GM18867 (cell line): ENCODE measurements at regions not wholly inside any gene's neighbourhood (a gene's known extent, or its start where the extent isn't known, plus 50 kb on each side); places are given as distances from the start of the nearest gene placed in this dataset.

Experiments used
- ATAC-seq: cut with Tn5 transposase; IDR thresholded peaks from one replicate; pipeline ENCODE4 v1.9.1; 2021; ENCODE audit warnings: mild to moderate bottlenecking, moderate library complexity; ENCODE audit not compliant: unreplicated experiment

DNA sequence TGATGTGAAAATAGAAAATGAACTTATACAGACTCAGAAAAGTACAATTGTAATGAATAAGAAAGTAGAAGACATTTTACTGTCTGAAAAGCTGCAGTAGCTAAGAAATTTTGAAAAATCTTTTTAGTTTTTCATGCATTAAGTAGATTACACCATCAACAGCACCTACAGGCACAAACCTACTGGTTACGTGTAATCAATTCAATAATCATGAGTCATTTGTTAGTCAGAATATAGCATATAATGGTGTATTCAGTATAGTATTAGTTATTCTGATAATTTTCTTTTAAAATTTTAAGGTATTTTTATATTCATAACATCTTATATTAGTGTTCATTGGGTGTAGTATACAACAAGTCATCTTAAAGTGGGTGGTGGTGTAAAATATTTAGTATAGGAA lies 550.5 kb upstream of the GBE1 start:
- no peak for ATAC-seq

DNA sequence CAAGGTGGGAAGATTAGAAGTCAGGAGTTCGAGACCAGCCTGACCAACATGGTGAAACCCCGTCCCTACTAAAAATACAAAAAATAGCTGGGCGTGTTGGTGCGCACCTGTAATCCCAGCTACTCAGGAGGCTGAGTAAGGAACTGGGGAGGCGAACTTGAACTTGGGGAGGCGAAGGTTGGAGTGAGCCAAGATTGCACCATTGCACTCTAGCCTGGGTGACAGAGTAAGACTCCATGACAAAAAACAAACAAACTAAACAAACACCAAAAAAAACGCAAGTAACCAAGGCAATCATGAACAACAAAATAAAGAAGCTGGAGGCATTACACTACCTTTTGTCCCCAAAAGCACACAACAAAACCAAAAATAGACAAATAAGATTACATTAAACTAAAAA lies 547.3 kb upstream of the GBE1 start:
- no peak for ATAC-seq

DNA sequence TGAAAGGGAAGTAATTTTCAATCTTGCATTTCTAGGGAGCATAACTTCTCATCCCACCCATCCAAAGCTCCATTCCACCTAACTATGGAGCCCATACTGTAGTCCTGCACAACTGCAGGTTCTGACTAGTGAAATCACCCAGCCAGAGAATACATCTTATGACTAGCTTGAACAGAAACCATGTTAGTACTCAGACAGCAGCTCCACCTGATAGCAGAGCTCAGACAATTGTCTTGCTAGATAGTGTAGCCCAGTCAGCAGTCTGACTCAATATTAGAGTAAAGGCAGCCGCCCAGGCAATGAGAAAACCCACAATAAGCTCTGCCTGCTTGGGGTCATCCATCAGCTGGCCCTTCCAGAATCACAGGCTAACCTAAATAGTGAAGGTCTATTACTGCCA lies 544.7 kb upstream of the GBE1 start:
- ATAC-seq = no peak

DNA sequence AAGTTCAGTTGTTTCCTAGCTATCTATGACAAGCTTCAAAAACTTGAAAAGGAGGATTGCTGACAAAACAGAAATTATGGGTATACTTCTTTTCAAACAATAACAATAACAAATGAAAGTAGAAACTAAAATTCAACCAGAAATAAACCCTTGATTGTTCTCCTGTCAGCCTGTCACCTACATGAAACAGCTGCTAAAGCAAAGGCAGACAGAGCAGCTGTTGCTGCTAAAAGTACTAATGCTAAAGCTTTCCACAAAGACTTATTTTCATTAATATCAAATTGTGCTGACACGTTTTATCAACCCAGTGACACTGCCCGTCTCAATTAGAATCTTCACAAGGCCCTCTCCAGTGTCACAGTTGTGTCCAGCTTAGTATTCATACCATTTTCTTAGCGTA lies 533.2 kb upstream of the GBE1 start:
- peak; percentile 50 for ATAC-seq

DNA sequence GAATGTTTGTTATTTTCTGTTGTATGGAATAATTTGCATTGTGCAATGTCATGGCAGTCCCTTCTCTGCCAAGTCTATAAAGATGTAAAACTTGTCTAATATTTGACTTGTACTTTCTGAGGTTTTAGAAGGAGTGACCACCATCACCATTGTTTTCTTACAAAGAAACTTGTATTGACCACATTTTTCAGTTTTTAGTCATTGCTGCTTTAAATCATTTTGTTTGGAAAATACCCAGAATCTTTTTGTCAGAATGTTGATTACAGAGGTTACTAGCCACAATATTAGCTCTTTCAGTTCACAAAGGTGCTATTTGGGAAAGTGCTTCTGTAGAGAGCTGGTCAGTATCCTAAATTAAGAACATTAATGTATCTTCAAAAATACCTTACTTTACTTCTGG lies 532.4 kb upstream of the GBE1 start:
- ATAC-seq = peak; percentile 77

DNA sequence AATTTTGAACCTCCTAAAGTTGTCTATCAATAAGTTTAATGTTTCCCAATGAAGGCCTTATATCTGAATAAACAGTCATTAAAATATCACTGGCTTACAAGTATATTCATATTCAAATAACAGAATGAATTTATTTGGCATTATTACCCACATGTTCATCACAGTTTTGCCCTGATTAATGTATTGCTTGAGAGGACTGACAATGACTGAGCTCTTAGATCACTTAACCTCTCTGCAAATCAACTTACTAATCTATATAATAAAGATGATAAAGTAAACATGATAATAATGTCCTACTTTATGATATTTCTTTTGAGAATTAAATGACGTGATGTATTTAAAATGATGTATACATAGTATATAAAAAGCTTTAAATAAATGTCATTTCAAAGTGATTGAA lies 532.0 kb upstream of the GBE1 start:
- ATAC-seq = no peak

DNA sequence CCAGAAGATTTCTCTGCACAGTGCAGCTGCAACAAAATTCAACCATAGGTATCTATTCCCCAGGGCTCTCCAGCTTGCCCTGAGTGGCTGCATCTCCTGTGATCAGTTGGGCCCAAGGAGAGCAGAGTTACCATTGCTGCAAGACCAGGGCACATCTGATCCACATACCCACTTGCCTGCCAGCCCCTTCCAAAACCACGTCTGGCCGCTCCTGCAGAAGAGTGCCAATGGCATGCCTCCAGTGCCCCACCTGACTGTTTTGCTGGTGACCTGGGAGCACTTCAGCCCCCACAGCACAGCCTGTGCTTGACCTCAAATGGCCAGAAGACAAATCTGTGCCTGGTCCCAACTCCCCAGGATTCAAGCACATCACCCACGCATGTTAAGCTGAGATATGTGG lies 526.1 kb upstream of the GBE1 start:
- no peak for ATAC-seq

DNA sequence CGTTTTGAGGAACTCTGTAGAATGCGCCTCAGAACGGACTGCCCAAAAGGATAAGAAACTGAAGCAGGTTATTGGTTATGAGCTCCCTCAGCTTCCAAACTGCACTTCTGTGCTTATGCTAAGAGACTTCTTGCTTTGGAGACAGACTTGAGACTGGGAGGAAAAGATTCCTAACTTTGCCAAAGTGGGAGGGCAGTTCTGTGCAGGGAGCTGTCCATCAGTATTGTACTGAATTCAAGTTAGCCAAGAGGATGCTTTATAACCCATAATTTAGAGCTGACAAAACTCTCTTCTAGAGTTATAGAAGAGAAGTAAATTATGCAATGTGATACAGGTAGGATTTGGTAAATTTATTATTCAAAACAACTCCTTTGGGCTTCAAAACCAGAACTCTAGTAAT lies 519.8 kb upstream of the GBE1 start:
- ATAC-seq = no peak

DNA sequence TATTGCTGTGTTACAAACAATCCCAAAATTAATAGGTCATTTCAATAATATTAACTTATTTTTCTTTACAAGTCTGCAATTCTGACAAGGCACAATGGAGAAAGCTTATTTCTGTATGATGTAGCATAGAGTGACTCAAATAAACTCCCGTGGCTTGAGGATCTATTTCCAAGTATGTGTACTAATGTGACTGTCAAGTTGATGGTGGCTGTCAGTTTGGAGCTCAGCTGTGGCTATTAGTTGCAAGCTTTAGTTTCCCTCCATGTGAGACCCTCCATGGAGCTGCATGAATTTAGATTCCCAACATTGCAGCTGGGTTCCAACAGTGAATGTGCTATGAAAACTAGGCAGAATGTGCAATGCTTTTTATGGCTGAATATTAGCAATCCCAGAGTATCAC lies 515.5 kb upstream of the GBE1 start:
- ATAC-seq = no peak

DNA sequence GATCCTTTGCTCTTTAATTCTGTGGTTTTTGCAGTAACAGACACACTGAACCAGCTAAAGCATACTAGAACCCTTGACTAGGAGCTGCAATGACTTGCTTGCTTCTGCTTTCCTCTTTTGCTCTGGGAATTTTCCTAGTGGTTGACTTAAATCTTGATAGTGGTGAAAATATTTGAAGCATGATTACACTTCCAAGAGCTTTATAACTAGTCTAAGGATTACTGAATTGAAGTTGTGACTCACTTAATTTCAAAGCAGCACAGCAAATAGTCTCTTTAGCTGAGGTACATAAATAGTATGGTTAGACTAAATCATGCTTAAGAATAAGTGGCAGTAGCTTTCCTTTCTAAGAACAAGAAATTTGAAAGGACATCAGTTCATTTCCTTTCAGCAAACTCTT lies 513.5 kb upstream of the GBE1 start:
- ATAC-seq = no peak

DNA sequence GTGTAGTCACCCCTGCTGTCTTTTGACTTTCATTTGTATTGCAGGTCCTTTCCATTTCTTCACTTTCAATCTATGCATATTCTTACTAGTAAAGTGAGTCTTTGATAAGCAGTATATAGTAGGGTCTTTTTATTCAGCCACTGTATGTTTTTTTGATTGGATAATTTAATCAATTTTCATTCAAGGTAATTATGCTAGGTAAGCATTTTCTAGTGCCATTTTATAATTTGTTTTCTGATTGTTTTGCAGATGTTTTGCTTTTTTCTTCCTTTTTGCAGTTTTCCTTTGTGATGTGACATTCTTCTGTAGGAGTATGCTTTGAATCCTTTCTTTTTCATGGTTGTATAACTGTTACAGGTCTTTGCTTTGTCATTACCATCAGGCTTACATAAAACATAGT lies 504.3 kb upstream of the GBE1 start:
- no peak for ATAC-seq

DNA sequence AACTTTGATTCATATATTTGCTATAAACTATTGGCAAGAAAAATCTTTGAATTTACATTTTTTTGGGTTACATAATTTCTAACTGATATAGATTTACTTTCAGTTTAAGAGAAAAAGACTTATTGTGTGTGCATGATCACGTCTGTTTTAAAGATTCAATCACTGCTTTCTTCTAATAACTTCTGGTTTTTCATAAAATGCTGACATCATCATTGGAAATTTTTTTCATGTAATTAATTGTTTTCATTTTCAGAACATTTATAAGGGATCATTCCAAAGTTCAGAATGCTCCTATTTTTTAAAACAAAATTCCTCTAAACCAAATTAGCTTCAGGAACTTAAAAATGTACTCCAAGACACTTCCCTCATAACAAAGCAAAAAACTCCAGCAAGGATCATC lies 500.7 kb upstream of the GBE1 start:
- no peak for ATAC-seq

DNA sequence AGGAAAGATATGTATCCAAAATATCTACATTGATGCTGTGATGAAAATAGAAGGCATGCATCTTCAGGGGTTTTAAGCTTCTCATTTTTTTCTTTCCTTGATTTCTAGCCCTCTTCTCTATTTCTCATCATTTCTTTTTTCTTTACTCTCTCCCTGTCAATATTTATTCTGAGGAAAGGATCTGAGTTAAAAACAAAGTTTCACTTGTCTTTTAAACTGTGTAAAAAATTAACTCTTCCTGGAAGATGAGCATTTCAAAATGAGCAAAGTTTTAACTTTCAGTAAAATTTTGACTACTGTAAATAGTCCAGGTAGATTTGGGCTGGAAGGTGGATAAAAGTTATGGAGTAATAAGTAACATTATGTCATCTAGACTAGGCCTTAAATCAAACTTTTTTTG lies 500.2 kb upstream of the GBE1 start:
- no peak for ATAC-seq

DNA sequence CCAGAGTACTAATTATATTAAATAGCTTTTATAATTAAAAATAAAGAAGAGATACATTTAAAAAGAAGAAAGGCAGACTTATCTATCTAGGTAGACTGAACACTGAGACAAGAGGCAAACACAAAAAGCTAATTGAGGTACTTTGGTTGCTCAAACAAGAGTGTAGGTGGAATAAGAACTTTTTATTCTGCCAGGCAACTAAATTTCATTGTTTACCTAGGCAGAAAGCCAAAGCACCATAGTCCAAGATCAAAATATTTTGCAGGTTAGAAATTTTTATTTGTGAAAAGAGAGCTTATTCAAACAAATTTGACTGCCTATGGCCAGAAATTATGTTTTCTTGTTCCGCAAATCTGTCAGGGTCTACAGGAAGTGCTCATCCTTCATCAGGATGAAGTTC lies 499.6 kb upstream of the GBE1 start:
- ATAC-seq = no peak

DNA sequence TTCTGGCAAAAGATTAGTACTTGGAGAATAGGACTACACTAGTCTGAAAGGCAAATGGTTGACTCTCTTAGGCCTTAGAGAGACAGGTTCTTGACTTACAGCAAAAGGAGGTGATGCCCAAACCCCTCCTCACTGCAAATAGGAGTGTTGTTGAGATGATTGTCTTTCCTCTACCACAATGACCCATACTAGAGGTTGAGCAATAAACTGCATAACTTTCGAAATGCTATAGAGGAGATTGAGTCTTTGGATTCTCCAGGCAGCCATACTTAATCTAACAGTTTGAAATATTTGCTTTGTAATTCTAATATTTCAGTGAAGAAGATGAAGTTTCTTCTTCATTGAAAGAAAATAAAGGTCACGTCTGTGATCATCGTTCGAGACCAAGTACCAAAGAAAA lies 498.5 kb upstream of the GBE1 start:
- ATAC-seq = no peak

DNA sequence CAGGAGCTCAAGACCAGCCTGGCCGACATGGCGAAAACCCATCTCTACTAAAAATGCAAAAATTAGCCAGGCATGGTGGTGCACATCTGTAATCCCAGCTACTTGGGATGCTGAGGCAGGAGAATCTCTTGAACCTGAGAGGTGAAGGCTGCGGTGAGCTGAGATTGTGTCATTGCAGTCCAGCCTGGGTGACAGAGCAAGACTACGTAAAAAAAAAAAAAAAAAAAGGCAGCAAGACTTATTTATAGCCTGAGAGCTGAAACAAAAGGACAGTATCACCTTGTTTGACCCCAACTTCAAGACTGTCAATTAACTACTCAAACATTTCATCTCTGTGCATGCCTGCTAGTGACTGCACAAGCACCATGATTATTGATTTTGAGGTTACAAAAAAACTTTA lies 478.9 kb upstream of the GBE1 start:
- no peak for ATAC-seq

DNA sequence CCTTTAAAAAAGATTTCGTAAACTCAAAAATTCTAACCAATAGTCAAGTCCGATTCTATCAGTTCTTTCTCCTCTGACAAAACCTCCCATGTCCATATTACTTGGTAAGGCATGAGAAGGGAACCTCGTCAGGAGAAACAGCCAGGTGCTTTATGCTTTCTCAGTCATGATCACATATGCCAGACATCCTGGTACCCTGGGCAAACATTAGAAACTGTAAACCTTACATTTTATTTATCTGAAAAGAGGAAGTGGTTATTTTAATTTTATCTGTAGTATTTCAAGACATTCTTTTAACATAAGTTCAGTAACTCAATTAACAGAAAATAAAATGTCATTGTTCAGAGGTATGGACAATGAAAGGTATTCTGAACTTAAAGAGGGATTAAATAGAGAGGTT lies 474.8 kb upstream of the GBE1 start:
- ATAC-seq = no peak

DNA sequence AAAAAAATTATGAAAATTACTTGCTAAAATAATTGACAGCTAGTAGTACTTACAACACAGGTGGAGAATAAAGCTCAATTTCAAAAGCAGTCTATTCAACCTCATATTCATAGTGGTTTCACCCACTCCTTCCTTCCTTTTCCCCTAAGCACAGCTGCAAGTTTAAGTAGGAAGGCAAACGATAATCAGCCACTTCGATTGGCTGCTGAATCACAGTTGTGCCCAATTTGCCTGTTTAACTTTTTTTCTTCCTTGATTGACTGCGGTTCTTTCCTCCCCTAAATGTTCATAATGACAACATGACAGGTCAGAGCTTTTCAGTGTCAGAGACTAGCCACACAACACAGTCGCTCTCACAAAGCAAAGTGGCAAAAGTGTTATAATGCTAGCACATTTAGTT lies 468.0 kb upstream of the GBE1 start:
- peak; percentile 95 for ATAC-seq

DNA sequence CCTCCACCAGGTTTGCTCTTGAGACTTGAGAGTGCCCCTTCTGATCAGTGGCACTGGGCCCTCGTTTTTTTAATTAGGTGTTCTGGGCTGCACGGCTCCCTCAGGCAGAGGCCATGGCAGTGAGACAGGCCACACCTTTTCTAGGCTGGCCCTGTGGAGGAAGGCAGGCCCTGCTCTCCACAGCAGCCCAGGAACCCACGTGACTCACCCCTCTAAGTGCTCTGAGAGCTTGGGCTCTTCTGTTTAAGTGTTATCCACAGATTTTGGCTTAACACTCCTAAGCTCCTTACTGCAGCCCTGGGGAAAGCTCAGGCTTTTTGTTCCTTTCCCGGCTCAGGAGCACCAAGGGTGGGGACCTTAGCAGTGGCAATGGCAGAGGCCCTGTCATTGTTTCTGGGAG lies 463.2 kb upstream of the GBE1 start:
- no peak for ATAC-seq

DNA sequence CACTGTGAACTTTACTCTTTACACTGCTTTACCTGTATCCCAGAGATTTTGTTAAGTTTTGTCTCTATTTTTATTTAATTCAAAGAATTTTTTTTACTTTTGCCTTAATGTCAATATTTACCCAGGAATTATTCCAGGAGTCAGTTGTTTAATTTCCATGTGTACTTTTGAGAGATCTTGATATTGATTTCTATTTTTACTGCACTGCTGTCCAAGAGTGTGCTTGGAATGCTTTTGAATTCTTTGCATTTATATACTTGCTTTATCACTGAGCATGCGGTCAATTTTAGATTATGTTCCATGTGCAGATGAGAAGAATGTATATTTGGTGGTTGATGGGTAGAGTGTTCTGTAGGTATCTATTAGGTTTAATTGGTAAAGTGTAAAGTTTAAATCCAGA lies 461.0 kb upstream of the GBE1 start:
- ATAC-seq = no peak

DNA sequence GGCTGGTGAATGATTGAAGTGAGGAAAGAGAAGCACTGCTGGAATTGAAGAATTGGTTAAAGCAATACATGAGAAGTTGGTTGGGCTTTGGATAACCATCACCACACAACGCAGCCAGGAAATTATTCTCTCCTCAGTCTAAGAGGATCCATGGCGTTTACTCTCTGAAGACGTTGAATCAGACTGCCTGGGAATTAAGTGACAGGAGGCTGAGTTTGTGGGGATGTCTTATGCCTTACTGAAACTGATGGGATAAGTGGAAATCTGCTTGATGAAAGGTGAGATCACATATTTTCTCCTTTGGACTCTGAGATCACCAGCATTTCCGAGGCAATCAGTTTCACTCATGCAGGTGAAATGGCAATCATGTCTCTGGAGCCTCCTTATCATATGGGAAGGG lies 456.1 kb upstream of the GBE1 start:
- ATAC-seq = no peak

DNA sequence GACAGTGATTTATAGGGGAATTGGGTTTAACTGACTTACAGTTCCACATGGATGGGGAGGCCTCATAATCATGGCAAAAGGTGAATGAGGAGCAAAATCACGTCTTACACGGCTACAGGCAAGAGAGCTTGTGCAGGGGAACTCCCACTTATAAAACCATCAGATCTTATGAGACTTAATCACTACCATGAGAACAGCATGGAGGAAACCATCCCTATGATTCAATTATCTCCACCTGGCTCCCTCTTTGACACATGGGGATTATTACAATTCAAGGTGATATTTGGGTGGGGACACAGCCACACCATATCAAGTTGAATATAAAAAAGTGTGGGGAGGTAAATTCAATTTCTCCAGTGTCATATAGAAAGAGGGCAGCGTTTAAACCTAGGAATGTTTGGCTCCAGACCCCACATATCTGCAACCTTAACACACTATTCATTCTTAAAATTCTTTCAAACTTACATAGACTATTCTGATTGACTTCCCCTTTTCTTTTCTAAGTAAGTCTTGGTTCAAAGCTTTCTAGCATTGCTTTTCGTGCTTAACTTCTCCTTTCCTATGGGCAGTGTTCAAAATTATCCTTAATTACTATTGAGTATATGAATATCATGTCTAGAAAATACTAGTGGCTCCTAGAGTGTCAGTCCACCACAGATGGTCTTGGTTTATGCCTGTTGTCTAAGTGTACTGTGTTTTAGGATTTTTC lies 446.7 kb upstream of the GBE1 start:
- ATAC-seq = no peak

DNA sequence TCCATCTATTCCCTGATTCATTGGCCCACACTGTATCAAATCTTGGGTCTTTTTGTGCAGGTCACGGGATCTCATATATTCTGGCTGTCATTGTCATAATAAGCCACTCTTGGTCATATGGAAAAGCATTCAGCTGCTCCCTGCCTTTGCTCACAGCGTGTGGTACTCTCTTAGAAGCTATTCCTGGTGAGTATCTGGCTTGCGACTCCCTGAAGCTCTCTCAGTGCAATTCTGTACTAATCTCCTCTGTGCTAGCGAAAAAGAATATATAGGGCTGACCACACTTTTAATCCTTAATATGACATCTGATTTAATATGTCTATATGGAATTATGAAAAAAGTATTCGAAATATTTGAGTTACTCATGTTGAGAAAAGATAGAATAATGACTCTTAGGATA lies 440.8 kb upstream of the GBE1 start:
- ATAC-seq = no peak

DNA sequence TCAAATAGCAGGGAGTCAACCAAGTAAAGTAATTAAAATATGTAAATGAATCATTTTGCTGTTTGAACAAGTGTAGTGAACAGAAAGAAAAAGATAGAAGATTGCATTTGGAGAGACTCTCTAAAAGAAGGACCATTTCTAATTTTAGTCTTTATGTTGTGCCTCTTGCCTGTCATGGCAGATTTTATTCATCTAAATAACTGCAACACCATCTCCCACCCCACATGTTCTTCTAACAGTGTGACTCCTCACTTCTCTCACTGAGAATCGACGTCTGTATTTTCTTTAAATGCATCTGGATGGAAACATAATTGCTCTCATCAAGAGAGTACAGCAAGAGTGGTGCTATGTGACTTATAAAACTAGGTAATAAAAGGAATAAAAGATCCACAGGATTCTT lies 439.9 kb upstream of the GBE1 start:
- ATAC-seq = no peak
